ENCODE measurements at regions not wholly inside any gene's neighbourhood (a gene's known extent, or its start where the extent isn't known, plus 50 kb on each side); places are given as distances from the start of the nearest gene placed in this dataset.

- H3K9me3 Mint-ChIP-seq: peaks cover 2 to 26% (median 7%) of the 10 kb centered on the region in 7 donors
- H3K36me3 Mint-ChIP-seq: peaks cover 5 to 8% of the 10 kb centered on the region in 2 donors
- H3K4me1 Mint-ChIP-seq: no peaks in the 10 kb centered on the region
- peaks cover 9 to 20% (median 20%) of the 10 kb centered on the region in 3 donors for H3K27me3 Mint-ChIP-seq
- DNase-seq (no peak), ATAC-seq (ENCODE audit: low read depth in 2 of 2) (no peak)
- H3K27ac Mint-ChIP-seq: no peak overlapping the region
- H3K4me3 Mint-ChIP-seq: no peak overlapping the region
Measured at GRCh38 chr22:27111796-27112672, 454.6 kb downstream of the MIAT start.

- no peaks in the 10 kb centered on the region for H3K4me1 Mint-ChIP-seq
- no peak overlapping the region for H3K27ac Mint-ChIP-seq
- H3K36me3 Mint-ChIP-seq: peaks cover 5 to 8% of the 10 kb centered on the region in 2 donors
- H3K4me3 Mint-ChIP-seq: no peak overlapping the region
- ATAC-seq (ENCODE audit: low read depth in 2 of 2) (no peak), DNase-seq (no peak)
- peaks cover 2 to 26% (median 7%) of the 10 kb centered on the region in 7 donors for H3K9me3 Mint-ChIP-seq
- H3K27me3 Mint-ChIP-seq: peaks cover 9 to 22% (median 20%) of the 10 kb centered on the region in 3 donors
Measured at GRCh38 chr22:27113211-27113635, 455.8 kb downstream of the MIAT start.

GRCh38 chr22:27113641-27114040, 456.3 kb downstream of the MIAT start:
- ATAC-seq (ENCODE audit: low read depth in 2 of 2) (no peak), DNase-seq (no peak)
- H3K9me3 Mint-ChIP-seq: peaks cover 2 to 26% (median 5%) of the 10 kb centered on the region in 7 donors
- peaks cover 5 to 8% of the 10 kb centered on the region in 2 donors for H3K36me3 Mint-ChIP-seq
- H3K4me1 Mint-ChIP-seq: no peaks in the 10 kb centered on the region
- H3K27me3 Mint-ChIP-seq: peaks cover 9 to 22% (median 20%) of the 10 kb centered on the region in 3 donors
- no peak overlapping the region for H3K4me3 Mint-ChIP-seq
- H3K27ac Mint-ChIP-seq: no peak overlapping the region

GRCh38 chr22:27114186-27114585, 456.8 kb downstream of the MIAT start:
- Mint-ChIP-seq H3K36me3 (peaks cover 2 to 4% of the 10 kb centered on the region in 2 donors), H3K4me1 (no peaks in the 10 kb centered on the region), H3K27ac (no peak overlapping the region), H3K9me3 (peaks cover 2 to 23% (median 2%) of the 10 kb centered on the region in 7 donors), H3K4me3 (no peak overlapping the region), H3K27me3 (peaks cover 9 to 21% (median 19%) of the 10 kb centered on the region in 3 donors)
- DNase-seq: no peak
- ATAC-seq (ENCODE audit: low read depth in 2 of 2): no peak

- Mint-ChIP-seq H3K36me3 (no peaks in the 10 kb centered on the region), H3K9me3 (peaks cover 0 to 10% (median 5%) of the 10 kb centered on the region in 7 donors)
- DNase-seq: no peak
Measured at GRCh38 chr22:27115410-27115809, 458.0 kb downstream of the MIAT start.

GRCh38 chr22:27115816-27116256, 458.4 kb downstream of the MIAT start:
- ATAC-seq (ENCODE audit: low read depth in 2 of 2): no peak
- H3K27me3 Mint-ChIP-seq: peaks cover 9 to 20% (median 16%) of the 10 kb centered on the region in 3 donors
- peaks cover 0 to 10% (median 5%) of the 10 kb centered on the region in 7 donors for H3K9me3 Mint-ChIP-seq
- H3K27ac Mint-ChIP-seq: no peak overlapping the region
- no peak for DNase-seq
- H3K36me3 Mint-ChIP-seq: no peaks in the 10 kb centered on the region
- H3K4me3 Mint-ChIP-seq: no peak overlapping the region
- no peaks in the 10 kb centered on the region for H3K4me1 Mint-ChIP-seq

More at GRCh38 chr22:27115410-27115809, 458.0 kb downstream of the MIAT start:
- Mint-ChIP-seq H3K27ac (no peak overlapping the region), H3K4me1 (no peaks in the 10 kb centered on the region), H3K4me3 (no peak overlapping the region), H3K27me3 (peaks cover 9 to 20% (median 16%) of the 10 kb centered on the region in 3 donors)
- ATAC-seq (ENCODE audit: low read depth in 2 of 2): no peak

- Mint-ChIP-seq H3K27me3 (peaks cover 13 to 22% (median 20%) of the 10 kb centered on the region in 3 donors), H3K36me3 (no peaks in the 10 kb centered on the region), H3K9me3 (peaks cover 0 to 9% (median 7%) of the 10 kb centered on the region in 7 donors), H3K4me3 (no peak overlapping the region), H3K4me1 (no peaks in the 10 kb centered on the region), H3K27ac (no peak overlapping the region)
- ATAC-seq (ENCODE audit: low read depth in 2 of 2): no peak
- no peak for DNase-seq
Measured at GRCh38 chr22:27116312-27117086, 459.1 kb downstream of the MIAT start.

GRCh38 chr22:27120036-27120435, 462.6 kb downstream of the MIAT start:
- Mint-ChIP-seq H3K36me3 (no peaks in the 10 kb centered on the region), H3K27me3 (peaks cover 13 to 23% (median 17%) of the 10 kb centered on the region in 3 donors), H3K27ac (no peak overlapping the region), H3K4me1 (peaks cover 0 to 9% (median 7%) of the 10 kb centered on the region in 3 donors), H3K4me3 (no peak overlapping the region), H3K9me3 (peaks cover 0 to 13% (median 4%) of the 10 kb centered on the region in 7 donors)
- DNase-seq: no peak
- ATAC-seq (ENCODE audit: low read depth in 2 of 2): no peak

- Mint-ChIP-seq H3K27ac (no peak overlapping the region), H3K4me1 (peaks cover 0 to 9% (median 7%) of the 10 kb centered on the region in 3 donors), H3K27me3 (peaks cover 17 to 29% (median 28%) of the 10 kb centered on the region in 3 donors), H3K4me3 (no peak overlapping the region), H3K9me3 (peaks cover 0 to 13% (median 2%) of the 10 kb centered on the region in 7 donors), H3K36me3 (no peaks in the 10 kb centered on the region)
- DNase-seq: no peak
- no peak for ATAC-seq (ENCODE audit: low read depth in 2 of 2)
Measured at GRCh38 chr22:27122574-27122973, 465.2 kb downstream of the MIAT start.

- Mint-ChIP-seq H3K4me3 (no peak overlapping the region), H3K4me1 (peaks cover 0 to 9% (median 7%) of the 10 kb centered on the region in 3 donors), H3K9me3 (peaks cover 0 to 13% (median 2%) of the 10 kb centered on the region in 7 donors), H3K36me3 (no peaks in the 10 kb centered on the region), H3K27ac (no peak overlapping the region), H3K27me3 (peaks cover 18 to 31% (median 29%) of the 10 kb centered on the region in 3 donors)
- DNase-seq (no peak), ATAC-seq (ENCODE audit: low read depth in 2 of 2) (no peak)
Measured at GRCh38 chr22:27123880-27124279, 466.5 kb downstream of the MIAT start.

GRCh38 chr22:27124351-27124966, 467.1 kb downstream of the MIAT start:
- no peak overlapping the region for H3K4me3 Mint-ChIP-seq
- H3K27me3 Mint-ChIP-seq: peaks cover 22 to 35% (median 25%) of the 10 kb centered on the region in 3 donors
- H3K27ac Mint-ChIP-seq: no peak overlapping the region
- H3K36me3 Mint-ChIP-seq: no peaks in the 10 kb centered on the region
- peaks cover 0 to 9% (median 7%) of the 10 kb centered on the region in 3 donors for H3K4me1 Mint-ChIP-seq
- ATAC-seq (ENCODE audit: low read depth in 2 of 2): no peak
- H3K9me3 Mint-ChIP-seq: peaks cover 0 to 13% (median 2%) of the 10 kb centered on the region in 7 donors
- DNase-seq: no peak

- DNase-seq (no peak), ATAC-seq (ENCODE audit: low read depth in 2 of 2) (no peak)
- Mint-ChIP-seq H3K4me3 (no peak overlapping the region), H3K4me1 (peaks cover 0 to 9% (median 7%) of the 10 kb centered on the region in 3 donors), H3K27me3 (peaks cover 22 to 35% (median 25%) of the 10 kb centered on the region in 3 donors), H3K9me3 (peaks cover 0 to 8% (median 1%) of the 10 kb centered on the region in 7 donors), H3K36me3 (no peaks in the 10 kb centered on the region), H3K27ac (no peak overlapping the region)
Measured at GRCh38 chr22:27125539-27125938, 468.2 kb downstream of the MIAT start.

- Mint-ChIP-seq H3K9me3 (no peaks in the 10 kb centered on the region), H3K4me1 (peaks cover 0 to 9% (median 7%) of the 10 kb centered on the region in 3 donors), H3K27me3 (peaks cover 15 to 37% (median 23%) of the 10 kb centered on the region in 3 donors), H3K27ac (no peak overlapping the region), H3K4me3 (no peak overlapping the region), H3K36me3 (no peaks in the 10 kb centered on the region)
- DNase-seq (no peak), ATAC-seq (ENCODE audit: low read depth in 2 of 2) (no peak)
Measured at GRCh38 chr22:27127911-27128310, 470.5 kb downstream of the MIAT start.
